ENCODE measurements at regions not wholly inside any gene's neighbourhood (a gene's known extent, or its start where the extent isn't known, plus 50 kb on each side); places are given as distances from the start of the nearest gene placed in this dataset.

DNA sequence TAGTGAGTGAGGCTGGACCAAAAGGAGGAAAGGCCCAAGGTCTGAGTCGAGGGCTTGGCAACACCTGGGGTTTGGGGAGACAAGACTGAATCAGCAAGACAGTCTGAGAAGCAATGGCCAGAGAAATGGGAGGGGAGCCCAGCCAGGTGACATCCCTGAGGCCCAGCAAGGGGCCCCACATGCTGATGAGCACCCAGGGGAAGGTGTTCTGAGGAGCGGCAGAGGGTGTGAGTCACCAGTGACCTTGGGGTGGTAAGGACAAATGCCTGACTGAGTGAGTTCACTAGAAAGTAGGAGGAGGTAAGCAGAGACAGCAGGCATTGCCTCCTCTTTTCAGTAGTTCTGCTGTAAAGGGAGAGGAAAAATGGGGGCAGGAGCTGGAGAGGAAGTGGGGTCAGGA is 192.4 kb upstream of the GALNT2 start:
- Mint-ChIP-seq H3K36me3 (ENCODE audit: low read depth) (no peaks in the 10 kb centered on the region), H3K27me3 (peaks cover 6% of the 10 kb centered on the region), H3K27ac (no peak overlapping the region), H3K9me3 (no peaks in the 10 kb centered on the region), H3K4me3 (no peak overlapping the region), H3K4me1 (ENCODE audit: low read depth) (no peaks in the 10 kb centered on the region)
- ChIA-PET CTCF (no interaction called here), POLR2A (no interaction called here)
- TF ChIP-seq, protein P1, sequence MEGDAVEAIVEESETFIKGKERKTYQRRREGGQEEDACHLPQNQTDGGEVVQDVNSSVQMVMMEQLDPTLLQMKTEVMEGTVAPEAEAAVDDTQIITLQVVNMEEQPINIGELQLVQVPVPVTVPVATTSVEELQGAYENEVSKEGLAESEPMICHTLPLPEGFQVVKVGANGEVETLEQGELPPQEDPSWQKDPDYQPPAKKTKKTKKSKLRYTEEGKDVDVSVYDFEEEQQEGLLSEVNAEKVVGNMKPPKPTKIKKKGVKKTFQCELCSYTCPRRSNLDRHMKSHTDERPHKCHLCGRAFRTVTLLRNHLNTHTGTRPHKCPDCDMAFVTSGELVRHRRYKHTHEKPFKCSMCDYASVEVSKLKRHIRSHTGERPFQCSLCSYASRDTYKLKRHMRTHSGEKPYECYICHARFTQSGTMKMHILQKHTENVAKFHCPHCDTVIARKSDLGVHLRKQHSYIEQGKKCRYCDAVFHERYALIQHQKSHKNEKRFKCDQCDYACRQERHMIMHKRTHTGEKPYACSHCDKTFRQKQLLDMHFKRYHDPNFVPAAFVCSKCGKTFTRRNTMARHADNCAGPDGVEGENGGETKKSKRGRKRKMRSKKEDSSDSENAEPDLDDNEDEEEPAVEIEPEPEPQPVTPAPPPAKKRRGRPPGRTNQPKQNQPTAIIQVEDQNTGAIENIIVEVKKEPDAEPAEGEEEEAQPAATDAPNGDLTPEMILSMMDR (IDR thresholded peaks at IDR 0.05) = no peak
- ATAC-seq (peak; percentile 47), DNase-seq (peak; percentile 24)
- intact Hi-C loops (cut with micrococcal nuclease) = no loop called here

DNA sequence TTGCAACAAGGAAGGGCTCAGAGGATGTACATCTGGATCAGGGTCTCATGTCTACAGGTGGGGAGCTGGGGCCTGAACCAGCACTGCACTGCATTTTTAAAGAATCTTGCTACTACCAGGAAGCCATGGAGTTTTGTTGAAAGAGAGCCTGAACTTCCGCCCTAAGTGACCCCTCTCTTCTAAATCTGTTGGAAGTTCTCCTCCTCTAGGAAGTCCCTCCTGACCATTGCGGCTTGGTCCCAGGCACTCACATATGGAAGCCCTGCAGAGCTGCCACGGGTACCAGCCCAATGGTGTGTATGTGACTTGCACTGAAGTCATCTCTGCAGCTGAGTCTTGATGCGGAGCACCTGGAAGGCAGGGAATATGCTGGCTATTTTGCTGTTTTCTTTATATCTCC is 192.0 kb upstream of the GALNT2 start:
- intact Hi-C loops (cut with micrococcal nuclease) = no loop called here
- Mint-ChIP-seq H3K36me3 (ENCODE audit: low read depth) (no peaks in the 10 kb centered on the region), H3K27ac (no peak overlapping the region), H3K9me3 (no peaks in the 10 kb centered on the region), H3K27me3 (peaks cover 6% of the 10 kb centered on the region), H3K4me3 (no peak overlapping the region), H3K4me1 (ENCODE audit: low read depth) (no peaks in the 10 kb centered on the region)
- TF ChIP-seq, protein P1 (IDR thresholded peaks at IDR 0.05) = no peak
- CTCF ChIA-PET = no interaction called here
- POLR2A ChIA-PET = no interaction called here
- ATAC-seq (no peak), DNase-seq (no peak)

DNA sequence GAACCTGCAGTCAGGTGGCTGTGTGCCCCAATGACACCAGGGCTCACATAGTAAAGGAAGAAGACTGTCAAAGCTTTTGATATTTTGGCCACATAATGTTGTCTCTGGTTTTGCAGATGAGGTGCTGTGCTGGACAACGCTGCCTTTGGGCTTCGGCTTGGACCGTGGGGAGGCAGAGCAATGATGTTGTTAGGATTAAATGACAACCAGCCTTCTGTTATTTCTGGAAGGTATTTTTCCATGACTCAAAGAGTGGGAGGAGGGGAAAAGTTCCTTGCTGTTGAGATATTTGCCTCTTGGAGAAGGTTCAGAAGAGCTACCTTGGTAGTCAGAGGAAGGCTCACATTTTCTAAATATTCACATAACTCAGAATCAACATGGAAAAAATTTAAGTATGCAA is 187.3 kb upstream of the GALNT2 start:
- intact Hi-C loops (cut with micrococcal nuclease) = no loop called here
- Mint-ChIP-seq H3K4me3 (no peak overlapping the region), H3K9me3 (no peaks in the 10 kb centered on the region), H3K36me3 (ENCODE audit: low read depth) (no peaks in the 10 kb centered on the region), H3K27me3 (peaks cover 9% of the 10 kb centered on the region), H3K27ac (no peak overlapping the region), H3K4me1 (ENCODE audit: low read depth) (no peaks in the 10 kb centered on the region)
- ATAC-seq (no peak), DNase-seq (no peak)
- ChIA-PET CTCF (no interaction called here), POLR2A (no interaction called here)
- TF ChIP-seq, protein P1 (IDR thresholded peaks at IDR 0.05) = no peak

DNA sequence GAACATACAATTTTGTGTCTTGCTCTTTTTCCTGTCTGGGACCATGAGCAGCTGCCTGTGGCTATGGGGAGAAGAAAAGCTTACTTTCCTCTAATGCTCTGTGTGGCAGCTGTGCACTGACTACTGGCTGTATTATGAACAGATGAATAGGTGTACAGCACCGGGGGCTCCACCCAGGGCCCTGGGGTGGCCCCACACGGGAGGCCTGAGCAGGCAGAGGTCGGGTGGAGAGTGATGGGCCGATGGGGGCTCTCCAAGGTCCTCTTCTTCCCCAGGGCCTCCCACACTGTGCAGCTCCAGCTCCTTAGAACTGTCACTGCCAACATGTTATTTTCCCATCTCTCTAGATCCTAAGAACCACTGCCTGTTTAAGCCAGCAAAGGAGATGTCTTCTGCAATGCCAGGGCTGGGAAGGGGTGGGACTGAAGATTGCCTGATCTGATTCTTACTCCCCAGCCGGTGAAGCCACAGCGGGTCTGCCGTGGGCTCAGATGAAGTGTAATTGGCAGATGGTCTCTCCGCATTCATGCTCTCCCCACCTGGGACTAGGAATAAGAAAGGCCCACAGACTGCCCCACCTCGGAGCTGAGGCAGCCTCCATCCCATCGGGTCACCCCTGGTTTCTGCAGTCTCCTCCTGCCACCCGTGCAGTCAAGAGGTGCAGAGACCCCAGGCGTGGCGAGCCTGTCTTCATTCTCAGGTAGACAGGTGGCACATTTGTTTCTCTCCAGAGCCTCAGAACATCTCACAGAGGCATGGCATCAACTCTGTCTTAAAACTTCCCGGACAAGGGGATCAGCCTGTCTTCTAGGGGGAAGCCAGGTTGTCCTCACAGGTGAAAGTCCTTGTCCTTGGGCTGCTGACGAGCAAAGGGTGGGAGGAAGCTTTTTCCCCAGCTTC is 186.5 kb upstream of the GALNT2 start:
- H3K36me3 Mint-ChIP-seq (ENCODE audit: low read depth) = no peaks in the 10 kb centered on the region
- no peak overlapping the region for H3K4me3 Mint-ChIP-seq
- H3K27ac Mint-ChIP-seq = no peak overlapping the region
- no peaks in the 10 kb centered on the region for H3K4me1 Mint-ChIP-seq (ENCODE audit: low read depth)
- no peaks in the 10 kb centered on the region for H3K9me3 Mint-ChIP-seq
- TF ChIP-seq, protein P1 (IDR thresholded peaks at IDR 0.05) = no peak
- no peak for DNase-seq
- ChIA-PET CTCF (no interaction called here), POLR2A (no interaction called here)
- ATAC-seq = no peak
- peaks cover 9% of the 10 kb centered on the region for H3K27me3 Mint-ChIP-seq
- intact Hi-C loops (cut with micrococcal nuclease) = no loop called here

DNA sequence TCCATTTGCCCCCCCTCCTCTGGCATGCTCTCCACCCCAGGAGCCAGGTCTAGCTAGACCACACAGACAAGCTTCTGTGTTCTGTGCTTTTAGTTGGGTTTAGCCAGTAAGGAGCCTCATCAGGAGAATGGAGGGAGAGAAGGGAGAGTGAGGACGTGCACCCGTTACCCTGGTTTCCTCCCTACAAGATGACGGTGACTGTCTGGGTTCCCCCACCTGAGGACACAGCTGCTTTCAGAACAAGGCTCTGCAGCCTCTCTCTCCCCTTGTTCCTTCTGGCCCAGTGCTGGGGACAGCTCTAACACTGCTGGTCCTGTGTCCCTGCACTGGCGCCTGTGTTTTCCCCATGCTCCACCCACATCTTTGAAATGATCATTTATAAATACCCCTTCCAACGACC is 184.4 kb upstream of the GALNT2 start:
- Mint-ChIP-seq H3K36me3 (ENCODE audit: low read depth) (no peaks in the 10 kb centered on the region), H3K4me1 (ENCODE audit: low read depth) (no peaks in the 10 kb centered on the region), H3K9me3 (no peaks in the 10 kb centered on the region), H3K4me3 (no peak overlapping the region), H3K27ac (no peak overlapping the region), H3K27me3 (peaks cover 11% of the 10 kb centered on the region)
- POLR2A ChIA-PET = interaction anchor here (1.1 kb wide), 1 partner anchor 11 kb away, joined by 3 read pairs; no protein-coding TSS in a partner anchor
- intact Hi-C loops (cut with micrococcal nuclease) = no loop called here
- CTCF ChIA-PET = no interaction called here
- DNase-seq (no peak), ATAC-seq (no peak)
- TF ChIP-seq, protein P1 (IDR thresholded peaks at IDR 0.05) = no peak

All from activated CD8-positive, alpha-beta T cell treated with anti-CD3 and anti-CD28 coated beads for 36 hours (primary cell).